COR-L47 (cell line): ENCODE measurements at regions not wholly inside any gene's neighbourhood (a gene's known extent, or its start where the extent isn't known, plus 50 kb on each side); places are given as distances from the start of the nearest gene placed in this dataset.

Experiments used
- DNase-seq: peaks from one replicate; lab custom pipeline; 2025; lab: John Stamatoyannopoulos, UW

DNA sequence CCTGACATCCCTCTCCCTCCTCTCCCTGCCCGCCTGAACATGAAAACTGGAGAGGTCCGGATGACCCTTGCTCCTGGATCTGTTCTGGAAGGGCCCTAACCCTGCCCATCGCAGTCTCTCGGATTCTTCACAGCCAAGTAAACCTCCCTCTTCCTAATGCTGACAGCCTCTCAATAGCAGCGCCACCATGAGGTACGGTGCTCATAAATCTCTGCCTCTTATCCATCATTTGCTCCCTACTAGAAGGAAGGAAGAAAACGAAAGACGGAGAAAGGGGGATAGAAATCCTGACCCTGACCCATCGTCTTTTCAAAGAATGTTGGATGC is 257.9 kb downstream of the BCL11A start:
- DNase-seq = no peak

GRCh38 chr2:60294901-60295635 is 258.4 kb downstream of the BCL11A start:
- no peak for DNase-seq

DNA sequence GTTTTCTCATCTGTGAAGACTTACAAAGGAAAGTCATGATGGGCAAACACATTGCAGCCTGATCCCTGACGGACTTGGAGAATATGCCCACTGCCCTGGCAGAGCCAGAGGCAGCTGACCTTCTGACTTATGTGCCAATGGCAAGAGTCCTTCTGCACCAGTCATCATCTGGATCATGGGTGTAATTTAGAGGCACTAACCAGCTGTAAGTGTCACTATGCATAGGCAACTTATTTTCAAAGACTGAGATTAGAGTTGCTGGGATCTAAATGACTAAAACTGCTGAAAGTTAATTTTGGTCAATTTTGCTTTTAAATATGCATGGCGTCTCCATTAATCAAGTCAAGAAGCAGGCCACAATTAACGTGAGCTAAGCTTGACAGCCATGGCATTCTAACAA is 261.2 kb downstream of the BCL11A start:
- DNase-seq = no peak

GRCh38 chr2:60290509-60290908 is 262.9 kb downstream of the BCL11A start:
- no peak for DNase-seq

GRCh38 chr2:60285626-60286316 is 267.7 kb downstream of the BCL11A start:
- DNase-seq = no peak

DNA sequence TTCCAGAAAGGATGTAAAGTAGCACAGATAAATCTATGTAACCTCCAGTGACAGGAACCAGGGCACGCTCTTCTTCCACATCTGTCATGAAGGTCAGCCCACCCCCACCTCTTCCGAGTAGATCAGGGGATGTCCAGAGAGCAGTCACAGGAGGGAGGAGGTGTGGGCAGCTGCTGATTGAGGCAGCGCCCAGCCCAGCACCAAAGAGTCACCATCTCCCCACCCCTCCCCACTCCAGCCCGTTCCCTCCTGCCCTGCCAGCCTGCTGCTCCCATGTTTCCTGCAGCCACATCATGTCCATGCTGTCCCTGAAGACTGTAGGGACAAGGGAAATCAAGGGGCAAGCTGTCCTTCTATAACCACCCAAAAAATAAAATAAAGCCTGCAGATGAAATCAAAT is 269.8 kb downstream of the BCL11A start:
- no peak for DNase-seq

DNA sequence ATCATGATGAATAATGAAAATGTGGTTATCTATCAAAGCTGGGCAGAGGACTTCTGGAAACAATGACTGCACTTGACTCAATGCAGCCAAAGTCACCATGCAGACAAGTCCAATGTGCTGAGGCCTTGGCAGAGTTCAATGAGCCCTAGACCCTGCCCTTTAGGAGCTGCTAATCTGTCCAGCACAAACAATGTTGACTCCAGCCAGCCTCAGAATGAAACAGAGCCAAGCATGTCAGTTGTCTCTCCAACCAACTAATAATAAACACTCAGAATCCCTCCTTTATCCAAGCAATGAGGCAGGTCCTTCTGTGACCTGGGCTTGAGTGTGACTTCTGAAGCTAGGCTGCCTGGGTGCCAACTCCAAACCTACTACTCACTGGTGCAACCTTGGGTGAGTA is 270.6 kb downstream of the BCL11A start:
- DNase-seq = no peak

DNA sequence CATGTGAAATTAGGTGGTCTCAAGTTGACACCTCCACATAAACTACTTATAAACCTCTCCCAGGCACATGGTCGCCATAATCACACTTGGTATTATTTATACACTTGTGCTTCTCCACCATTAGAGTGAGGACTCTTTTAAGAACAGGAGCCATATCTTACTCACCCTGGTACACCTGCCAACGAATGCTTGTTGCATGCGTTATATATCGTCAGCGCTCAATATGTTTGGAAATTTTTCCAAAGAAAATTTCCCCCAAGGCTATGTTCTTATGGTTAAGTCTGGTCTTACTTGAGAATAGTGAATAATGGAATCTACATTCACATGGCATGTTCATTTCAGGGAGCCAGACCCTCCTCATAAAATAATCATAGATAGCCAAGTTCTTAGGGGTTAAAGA is 271.7 kb downstream of the BCL11A start:
- no peak for DNase-seq

DNA sequence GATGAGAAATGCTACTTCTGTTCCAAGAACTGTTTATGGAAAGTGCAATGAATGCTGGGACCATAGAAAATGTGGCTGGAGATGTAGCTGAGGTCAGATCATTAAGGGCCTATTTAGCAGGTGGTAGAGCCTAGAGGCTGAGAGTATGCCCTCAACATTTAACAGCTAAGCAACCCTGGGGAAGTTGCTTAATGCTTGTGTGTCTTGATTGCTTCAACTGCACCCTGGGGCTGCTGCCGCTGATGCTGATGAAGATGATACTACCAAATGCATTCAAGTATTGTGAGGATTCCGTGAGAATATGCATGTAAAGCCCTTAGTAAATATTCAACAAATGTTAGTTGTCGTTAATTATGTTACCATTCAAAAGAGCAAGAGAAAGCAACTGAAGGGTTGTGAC is 273.2 kb downstream of the BCL11A start:
- DNase-seq = no peak

DNA sequence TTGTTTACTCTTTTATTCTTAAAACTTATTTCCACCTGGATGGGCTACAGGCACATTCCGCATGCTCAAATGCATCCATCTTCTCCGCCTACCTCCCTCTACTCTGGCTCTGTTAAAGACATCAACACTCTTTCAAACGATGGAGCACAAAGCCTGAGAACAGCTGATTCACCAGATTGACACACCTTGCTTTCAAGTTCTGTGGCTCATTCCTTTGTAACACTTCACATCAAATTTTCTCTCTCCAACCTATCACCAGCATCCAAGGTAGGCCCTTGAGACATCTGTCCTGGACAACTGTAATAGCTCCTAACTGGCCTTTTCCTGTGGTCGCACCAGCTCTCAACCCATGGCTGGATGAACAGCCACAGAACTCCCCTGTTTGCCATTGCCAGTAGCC is 274.5 kb downstream of the BCL11A start:
- DNase-seq = no peak

- DNase-seq = no peak
Measured at GRCh38 chr2:60275958-60276357, 277.5 kb downstream of the BCL11A start.

DNA sequence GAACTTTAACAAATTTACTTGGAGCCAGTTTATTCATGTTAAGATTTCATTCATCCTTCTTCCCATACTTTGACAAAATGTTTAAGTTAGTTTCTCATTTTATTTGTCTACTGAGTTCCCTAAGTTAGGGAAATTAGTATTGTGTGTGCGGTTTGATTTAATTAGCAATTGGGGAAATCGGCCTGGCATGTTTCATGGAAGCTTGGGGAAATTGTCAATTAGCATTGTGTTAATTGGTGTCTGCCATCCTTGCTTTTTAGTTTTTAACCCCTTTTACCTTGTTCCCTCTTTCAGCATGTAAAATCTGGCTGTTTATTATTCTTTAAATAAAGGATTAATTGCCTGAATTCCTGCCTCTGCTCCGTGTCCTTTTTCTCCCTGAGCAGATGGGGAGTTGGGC is 279.6 kb downstream of the BCL11A start:
- DNase-seq = no peak

GRCh38 chr2:60271713-60272112 is 281.7 kb downstream of the BCL11A start:
- no peak for DNase-seq

GRCh38 chr2:60271131-60271530 is 282.3 kb downstream of the BCL11A start:
- DNase-seq = no peak

DNA sequence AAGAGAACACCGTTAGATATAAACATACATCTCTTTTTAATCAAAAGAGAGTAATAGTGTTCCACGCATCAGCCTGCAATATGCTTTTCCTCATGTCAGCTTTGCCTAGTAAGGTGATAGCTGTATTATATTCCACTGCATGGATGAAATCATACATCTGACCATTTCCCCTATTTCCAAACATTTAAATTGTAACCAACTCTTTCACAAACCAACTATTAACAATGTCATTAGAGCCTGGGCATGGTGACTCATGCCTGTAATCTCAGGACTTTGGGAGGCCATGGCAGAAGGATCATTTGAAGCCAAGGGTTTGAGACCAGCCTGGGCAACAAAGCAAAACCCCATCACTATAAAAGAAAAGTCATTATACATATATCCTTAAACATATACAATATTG is 284.8 kb downstream of the BCL11A start:
- no peak for DNase-seq

DNA sequence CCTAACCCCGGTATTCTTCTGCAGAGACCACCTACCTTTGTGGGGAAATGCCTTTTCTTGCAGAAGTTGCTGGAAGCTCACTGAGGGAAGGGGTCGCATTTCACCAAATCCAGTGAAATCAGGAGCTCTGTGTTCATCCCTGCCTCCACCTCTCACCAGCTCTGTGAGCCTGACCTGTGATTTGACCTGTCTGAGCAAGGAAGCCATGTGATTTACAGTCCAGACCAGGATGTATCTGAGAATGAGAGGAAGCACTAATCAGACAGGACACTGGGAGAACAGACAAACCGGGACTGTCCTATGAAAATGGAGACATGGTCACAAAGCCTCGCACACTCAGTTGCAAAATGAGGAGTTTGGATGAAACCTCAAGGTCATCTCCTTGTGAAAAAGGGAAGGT is 285.4 kb downstream of the BCL11A start:
- DNase-seq = no peak

GRCh38 chr2:60267122-60267521 is 286.3 kb downstream of the BCL11A start:
- DNase-seq = no peak

- peak; percentile 65 for DNase-seq
Measured at GRCh38 chr2:60262178-60262577, 291.3 kb downstream of the BCL11A start.

DNA sequence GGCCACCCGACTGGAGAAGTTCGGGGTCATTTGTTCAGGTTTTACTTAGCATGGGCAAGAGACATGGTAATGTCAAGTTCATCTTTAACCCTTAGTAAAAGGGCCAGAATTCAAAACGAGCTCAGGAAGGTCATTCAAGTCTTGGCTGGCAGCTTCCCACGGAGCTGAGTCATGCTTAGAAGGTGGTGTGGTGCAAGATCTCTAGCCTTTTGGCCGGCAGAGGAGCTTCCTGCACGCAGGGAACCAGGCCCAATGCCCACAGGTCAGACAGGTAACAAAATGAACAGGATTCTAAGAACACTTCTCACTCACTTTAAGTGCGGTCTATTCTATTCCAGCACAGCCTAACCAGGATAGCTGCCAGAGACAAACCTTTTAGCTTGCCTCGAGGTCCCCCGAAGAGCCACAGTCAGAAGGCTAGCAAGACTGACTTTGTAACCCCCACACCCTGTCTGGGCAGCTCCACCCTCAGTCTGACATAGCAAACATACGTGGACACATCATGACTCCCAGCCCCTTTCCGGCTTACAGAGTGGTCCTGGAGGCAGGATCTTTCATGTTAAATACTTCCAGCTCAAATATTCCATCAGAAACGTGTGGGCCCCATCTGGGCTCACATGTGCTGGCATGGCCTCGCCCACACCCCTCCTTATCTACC is 292.7 kb downstream of the BCL11A start:
- DNase-seq = no peak

DNA sequence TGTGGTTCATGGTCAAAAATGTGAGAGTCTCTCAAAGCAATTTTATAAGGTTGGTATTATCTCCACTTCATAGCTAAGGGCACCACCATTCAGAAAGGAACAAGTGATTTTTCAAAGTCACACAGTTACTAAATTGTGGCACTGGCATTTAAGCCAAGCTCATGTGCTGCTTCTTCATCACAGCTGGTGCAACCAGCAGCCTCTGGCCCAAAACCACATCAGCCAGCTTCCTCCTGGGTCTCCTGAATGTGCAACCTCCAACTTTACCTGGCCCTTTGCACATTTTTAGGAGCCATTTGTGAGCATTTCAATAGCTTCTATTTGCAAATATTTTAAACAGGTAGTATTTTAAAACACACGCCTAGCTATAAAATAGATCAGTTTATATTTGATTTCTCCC is 293.7 kb downstream of the BCL11A start:
- no peak for DNase-seq

GRCh38 chr2:60252581-60253150 is 300.8 kb downstream of the BCL11A start:
- DNase-seq = no peak

- DNase-seq = no peak
Measured at GRCh38 chr2:60251247-60251646, 302.2 kb downstream of the BCL11A start.

- no peak for DNase-seq
Measured at GRCh38 chr2:60249879-60250278, 303.6 kb downstream of the BCL11A start.
